ENCODE measurements at regions not wholly inside any gene's neighbourhood (a gene's known extent, or its start where the extent isn't known, plus 50 kb on each side); places are given as distances from the start of the nearest gene placed in this dataset.
"Not testable (repeated sequence)": the region's sequence is repeated elsewhere in the genome, so short reads cannot be mapped to it uniquely, and the experiment has no call there.

- H3K27me3 ChIP-seq (ENCODE audit: control insufficient read depth, insufficient read depth, low read length) = no peaks in the 10 kb centered on the region
- TF ChIP-seq CTCF (IDR thresholded peaks at IDR 0.05) = no peak
- no peaks in the 10 kb centered on the region for H3K4me1 ChIP-seq
- no peak overlapping the region for H3K4me2 ChIP-seq (ENCODE audit: low read length)
- no peaks in the 10 kb centered on the region for H3K36me3 ChIP-seq (ENCODE audit: control insufficient read depth, insufficient read depth, low read length)
- H3K27ac ChIP-seq = no peak overlapping the region
- H3K79me2 ChIP-seq = no peaks in the 10 kb centered on the region
- H3K4me3 ChIP-seq (ENCODE audit: low read depth, low read length) = no peak overlapping the region
- H3K9ac ChIP-seq = no peak overlapping the region
- H3K9me3 ChIP-seq (ENCODE audit: control insufficient read depth, low read length) = no peaks in the 10 kb centered on the region
- H2AFZ ChIP-seq = no peak overlapping the region
Observed at GRCh38 chr10:117455346-117455745, 80.1 kb upstream of the PDZD8 start.

GRCh38 chr10:117454502-117454901 lies 79.3 kb upstream of the PDZD8 start:
- no peaks in the 10 kb centered on the region for H3K4me1 ChIP-seq
- no peak overlapping the region for H3K9ac ChIP-seq
- no peak for TF ChIP-seq CTCF (IDR thresholded peaks at IDR 0.05)
- H3K27ac ChIP-seq = no peak overlapping the region
- H3K4me3 ChIP-seq (ENCODE audit: low read depth, low read length) = no peak overlapping the region
- no peak overlapping the region for H3K4me2 ChIP-seq (ENCODE audit: low read length)
- no peaks in the 10 kb centered on the region for H3K27me3 ChIP-seq (ENCODE audit: control insufficient read depth, insufficient read depth, low read length)
- H3K79me2 ChIP-seq = no peaks in the 10 kb centered on the region
- no peak overlapping the region for H2AFZ ChIP-seq
- H3K9me3 ChIP-seq (ENCODE audit: control insufficient read depth, low read length) = no peaks in the 10 kb centered on the region
- no peaks in the 10 kb centered on the region for H3K36me3 ChIP-seq (ENCODE audit: control insufficient read depth, insufficient read depth, low read length)

GRCh38 chr10:117453484-117453883 lies 78.2 kb upstream of the PDZD8 start:
- not testable (repeated sequence) for H3K27me3 ChIP-seq (ENCODE audit: control insufficient read depth, insufficient read depth, low read length); H3K36me3 ChIP-seq (ENCODE audit: control insufficient read depth, insufficient read depth, low read length); H3K9me3 ChIP-seq (ENCODE audit: control insufficient read depth, low read length); H2AFZ ChIP-seq; H3K4me3 ChIP-seq (ENCODE audit: low read depth, low read length); H3K79me2 ChIP-seq; H3K4me1 ChIP-seq; H3K9ac ChIP-seq; H3K27ac ChIP-seq; H3K4me2 ChIP-seq (ENCODE audit: low read length)

GRCh38 chr10:117450940-117451339 lies 75.7 kb upstream of the PDZD8 start:
- no peak overlapping the region for H3K27ac ChIP-seq

GRCh38 chr10:117449636-117450035 lies 74.4 kb upstream of the PDZD8 start:
- Histone ChIP-seq H3K79me2 (no peaks in the 10 kb centered on the region), H3K4me1 (no peaks in the 10 kb centered on the region), H3K9ac (no peak overlapping the region), H3K9me3 (ENCODE audit: control insufficient read depth, low read length) (no peaks in the 10 kb centered on the region), H2AFZ (no peak overlapping the region), H3K4me3 (ENCODE audit: low read depth, low read length) (no peak overlapping the region), H3K27ac (no peak overlapping the region), H3K27me3 (ENCODE audit: control insufficient read depth, insufficient read depth, low read length) (no peaks in the 10 kb centered on the region), H3K4me2 (ENCODE audit: low read length) (no peak overlapping the region), H3K36me3 (ENCODE audit: control insufficient read depth, insufficient read depth, low read length) (no peaks in the 10 kb centered on the region)
- no peak for TF ChIP-seq CTCF (IDR thresholded peaks at IDR 0.05)

More at GRCh38 chr10:117450940-117451339, 75.7 kb upstream of the PDZD8 start:
- Histone ChIP-seq H3K4me3 (ENCODE audit: low read depth, low read length) (no peak overlapping the region), H3K79me2 (no peaks in the 10 kb centered on the region), H2AFZ (no peak overlapping the region), H3K9me3 (ENCODE audit: control insufficient read depth, low read length) (no peaks in the 10 kb centered on the region), H3K27me3 (ENCODE audit: control insufficient read depth, insufficient read depth, low read length) (no peaks in the 10 kb centered on the region), H3K36me3 (ENCODE audit: control insufficient read depth, insufficient read depth, low read length) (no peaks in the 10 kb centered on the region), H3K9ac (no peak overlapping the region), H3K4me1 (no peaks in the 10 kb centered on the region), H3K4me2 (ENCODE audit: low read length) (no peak overlapping the region)
- no peak for TF ChIP-seq CTCF (IDR thresholded peaks at IDR 0.05)

All from parathyroid adenoma (tissue), 2 donors.